ENCODE measurements at regions not wholly inside any gene's neighbourhood (a gene's known extent, or its start where the extent isn't known, plus 50 kb on each side); places are given as distances from the start of the nearest gene placed in this dataset.

DNA sequence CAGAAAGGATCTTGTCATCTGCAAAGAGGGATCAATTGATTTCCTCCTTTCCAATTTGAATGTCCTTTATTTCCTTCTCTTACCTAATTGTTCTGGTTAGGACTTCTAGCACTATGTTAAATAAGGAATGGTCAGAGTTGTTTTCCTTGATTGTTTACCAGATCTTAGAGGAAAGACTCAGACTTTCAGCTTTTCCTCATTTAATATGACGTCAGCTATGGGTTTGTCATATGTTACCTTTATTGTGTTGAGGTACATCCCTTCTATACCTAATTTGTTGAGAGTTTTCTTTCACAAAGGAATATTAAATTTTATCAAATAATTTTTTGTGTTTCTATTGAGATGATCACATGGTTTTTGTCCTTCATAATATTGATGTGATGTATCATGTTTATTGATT is 656.5 kb upstream of the GRAMD2B start:
- DNase-seq (ENCODE audit: low read depth), result no peak
- TF ChIP-seq, protein P1, sequence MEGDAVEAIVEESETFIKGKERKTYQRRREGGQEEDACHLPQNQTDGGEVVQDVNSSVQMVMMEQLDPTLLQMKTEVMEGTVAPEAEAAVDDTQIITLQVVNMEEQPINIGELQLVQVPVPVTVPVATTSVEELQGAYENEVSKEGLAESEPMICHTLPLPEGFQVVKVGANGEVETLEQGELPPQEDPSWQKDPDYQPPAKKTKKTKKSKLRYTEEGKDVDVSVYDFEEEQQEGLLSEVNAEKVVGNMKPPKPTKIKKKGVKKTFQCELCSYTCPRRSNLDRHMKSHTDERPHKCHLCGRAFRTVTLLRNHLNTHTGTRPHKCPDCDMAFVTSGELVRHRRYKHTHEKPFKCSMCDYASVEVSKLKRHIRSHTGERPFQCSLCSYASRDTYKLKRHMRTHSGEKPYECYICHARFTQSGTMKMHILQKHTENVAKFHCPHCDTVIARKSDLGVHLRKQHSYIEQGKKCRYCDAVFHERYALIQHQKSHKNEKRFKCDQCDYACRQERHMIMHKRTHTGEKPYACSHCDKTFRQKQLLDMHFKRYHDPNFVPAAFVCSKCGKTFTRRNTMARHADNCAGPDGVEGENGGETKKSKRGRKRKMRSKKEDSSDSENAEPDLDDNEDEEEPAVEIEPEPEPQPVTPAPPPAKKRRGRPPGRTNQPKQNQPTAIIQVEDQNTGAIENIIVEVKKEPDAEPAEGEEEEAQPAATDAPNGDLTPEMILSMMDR (conservative IDR thresholded peaks at IDR 0.05; ENCODE audit: low read length), result no peak
- H3K4me3 ChIP-seq (ENCODE audit: low read length), result no peak overlapping the region

DNA sequence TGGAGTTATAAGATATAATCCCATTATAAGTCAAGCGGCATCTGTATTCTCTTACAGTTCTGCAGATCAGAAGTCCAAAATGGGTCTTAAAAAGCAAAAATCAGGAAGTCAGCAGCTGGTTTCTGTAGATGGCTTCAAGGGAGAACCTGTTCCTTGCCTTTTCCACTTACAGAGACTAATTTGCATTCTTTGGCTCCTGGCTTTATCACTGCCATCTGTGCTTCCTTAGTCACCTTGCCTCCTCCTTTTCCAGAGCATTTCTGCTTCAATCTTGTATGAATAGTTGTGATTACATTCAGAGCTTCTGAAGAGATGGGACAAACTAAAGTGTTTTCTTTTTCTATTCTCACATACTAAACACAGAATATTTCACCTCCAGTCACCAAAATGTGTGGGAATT is 647.3 kb upstream of the GRAMD2B start:
- H3K4me3 ChIP-seq (ENCODE audit: low read length), result no peak overlapping the region
- TF ChIP-seq, protein P1 (conservative IDR thresholded peaks at IDR 0.05; ENCODE audit: low read length), result no peak
- DNase-seq (ENCODE audit: low read depth), result no peak

DNA sequence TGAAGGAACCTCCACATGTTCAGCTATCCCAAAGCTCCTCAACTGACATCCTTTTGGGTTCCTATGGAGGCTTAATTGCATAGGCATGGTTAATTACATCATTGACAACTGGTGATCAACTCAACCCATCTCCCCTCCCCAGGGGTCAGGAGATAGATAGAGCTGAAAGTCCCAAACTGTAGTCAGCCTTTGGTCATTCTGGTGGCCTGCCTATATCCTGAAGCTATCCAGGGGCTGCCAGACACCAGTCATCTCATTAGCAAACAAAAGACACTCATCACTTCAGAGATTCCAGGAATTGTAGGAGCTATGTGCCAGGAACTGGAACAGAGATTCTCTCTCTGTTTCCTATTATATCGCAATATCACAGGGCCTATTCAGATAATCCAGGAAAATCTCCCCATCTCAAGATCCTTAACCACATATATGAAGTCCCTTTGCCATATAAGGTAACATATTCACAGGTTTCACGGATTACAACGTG is 646.5 kb upstream of the GRAMD2B start:
- no peak for DNase-seq (ENCODE audit: low read depth)
- TF ChIP-seq, protein P1 (conservative IDR thresholded peaks at IDR 0.05; ENCODE audit: low read length), result no peak
- H3K4me3 ChIP-seq (ENCODE audit: low read length), result no peak overlapping the region

DNA sequence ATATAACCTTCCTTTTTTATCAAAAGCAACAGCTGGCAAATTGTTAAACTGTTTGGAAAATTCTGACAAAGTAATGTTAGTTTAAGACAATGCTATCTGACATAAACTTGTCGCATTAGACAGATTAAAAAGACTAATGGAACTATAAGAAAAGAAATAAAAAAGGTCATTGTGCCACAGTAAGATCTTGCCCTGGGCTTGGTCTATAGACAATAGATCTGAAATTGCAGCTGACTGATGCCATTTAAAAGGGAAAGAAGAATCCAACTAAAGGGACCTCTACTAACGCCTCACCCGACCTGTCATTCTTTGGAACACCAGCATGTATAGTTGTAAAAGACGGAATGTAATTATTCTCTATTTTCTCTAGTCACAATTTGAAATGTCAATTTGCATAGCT is 644.4 kb upstream of the GRAMD2B start:
- no peak overlapping the region for H3K4me3 ChIP-seq (ENCODE audit: low read length)
- no peak for DNase-seq (ENCODE audit: low read depth)
- TF ChIP-seq, protein P1 (conservative IDR thresholded peaks at IDR 0.05; ENCODE audit: low read length), result no peak

- no peak for DNase-seq (ENCODE audit: low read depth)
- TF ChIP-seq, protein P1 (conservative IDR thresholded peaks at IDR 0.05; ENCODE audit: low read length), result no peak
- no peak overlapping the region for H3K4me3 ChIP-seq (ENCODE audit: low read length)
Measured at GRCh38 chr5:125785407-125785806, 637.8 kb upstream of the GRAMD2B start.

DNA sequence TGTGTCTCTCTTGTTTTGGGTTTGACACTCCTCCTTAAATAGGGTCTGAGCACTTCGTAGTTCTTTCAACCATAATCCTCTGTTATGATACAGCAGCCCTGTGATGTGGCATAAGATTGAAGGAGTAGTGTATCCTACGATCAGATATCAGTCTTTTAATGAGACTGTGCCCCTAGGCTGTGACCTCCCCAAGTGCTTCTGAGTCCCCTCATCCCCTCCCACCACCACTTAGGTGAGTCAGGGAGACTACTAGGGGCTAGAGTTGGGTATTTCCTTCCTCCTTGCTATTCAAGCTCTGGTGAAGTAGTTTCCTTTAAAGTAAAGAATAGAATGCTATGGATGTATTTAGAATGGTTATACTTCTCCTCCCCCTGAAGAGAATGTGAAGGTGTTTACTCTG is 637.2 kb upstream of the GRAMD2B start:
- H3K4me3 ChIP-seq (ENCODE audit: low read length), result no peak overlapping the region
- TF ChIP-seq, protein P1 (conservative IDR thresholded peaks at IDR 0.05; ENCODE audit: low read length), result no peak
- DNase-seq (ENCODE audit: low read depth), result no peak

- TF ChIP-seq, protein P1 (conservative IDR thresholded peaks at IDR 0.05; ENCODE audit: low read length), result no peak
- no peak overlapping the region for H3K4me3 ChIP-seq (ENCODE audit: low read length)
- DNase-seq (ENCODE audit: low read depth), result no peak
Measured at GRCh38 chr5:125793470-125793869, 629.7 kb upstream of the GRAMD2B start.
